ENCODE measurements at regions not wholly inside any gene's neighbourhood (a gene's known extent, or its start where the extent isn't known, plus 50 kb on each side); places are given as distances from the start of the nearest gene placed in this dataset.

DNA sequence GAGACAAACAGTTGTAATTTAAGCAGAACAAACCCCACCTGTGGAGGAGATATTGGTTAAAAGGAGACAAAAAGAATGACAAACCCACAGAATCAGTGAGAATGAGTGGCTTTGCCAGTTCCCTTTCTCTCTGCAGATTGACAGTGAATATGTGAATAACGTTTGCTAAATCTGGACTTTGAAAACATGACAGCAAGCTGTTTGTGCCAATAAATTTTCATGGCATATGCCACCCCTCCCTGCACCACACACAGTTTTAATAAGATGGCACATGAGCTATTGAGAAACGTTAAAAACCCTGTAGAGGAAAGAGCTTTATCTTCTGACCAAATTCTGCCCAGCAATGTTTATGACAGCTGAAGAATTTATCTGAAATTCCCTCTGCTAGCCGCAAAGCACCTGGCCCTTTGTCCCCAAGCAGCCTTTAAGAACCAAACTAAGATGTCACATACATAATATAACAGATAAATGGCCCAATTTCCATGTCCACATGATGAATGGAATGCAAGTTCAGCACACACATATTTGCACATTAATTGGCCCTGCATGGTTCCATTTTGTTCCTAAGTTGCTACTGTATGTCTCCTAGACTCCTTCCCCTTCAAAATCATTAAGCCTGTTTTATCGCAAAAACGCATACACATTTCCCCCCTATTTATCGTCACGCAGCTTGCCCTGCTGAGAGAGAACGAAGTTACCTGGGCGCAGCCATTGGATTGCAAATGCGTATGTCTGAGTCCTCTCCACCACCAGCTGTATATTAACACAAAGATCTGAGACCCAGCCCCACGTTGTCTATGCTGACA, 773.5 kb upstream of the EEF2KMT start:
- no peak for DNase-seq

DNA sequence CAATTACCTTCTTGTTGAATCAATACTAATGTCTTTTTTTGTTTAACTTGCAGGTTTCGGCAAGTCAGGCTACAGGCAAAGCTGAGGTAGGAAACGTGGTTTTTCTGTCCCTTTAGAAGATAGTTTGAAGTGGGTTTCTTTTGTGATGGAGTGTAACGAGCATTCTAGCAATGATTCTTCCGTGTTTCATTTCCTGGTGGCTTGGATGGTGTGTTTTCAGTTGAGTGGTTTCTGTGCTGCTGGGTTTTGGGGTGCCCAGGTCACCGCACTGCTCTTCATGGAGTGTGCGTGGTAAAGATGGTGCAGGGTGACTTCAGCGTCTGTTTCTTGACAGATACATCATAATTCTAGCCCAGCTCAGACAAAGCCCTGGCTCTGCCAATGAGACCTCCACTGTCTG, 769.7 kb upstream of the EEF2KMT start:
- DNase-seq, result no peak

DNA sequence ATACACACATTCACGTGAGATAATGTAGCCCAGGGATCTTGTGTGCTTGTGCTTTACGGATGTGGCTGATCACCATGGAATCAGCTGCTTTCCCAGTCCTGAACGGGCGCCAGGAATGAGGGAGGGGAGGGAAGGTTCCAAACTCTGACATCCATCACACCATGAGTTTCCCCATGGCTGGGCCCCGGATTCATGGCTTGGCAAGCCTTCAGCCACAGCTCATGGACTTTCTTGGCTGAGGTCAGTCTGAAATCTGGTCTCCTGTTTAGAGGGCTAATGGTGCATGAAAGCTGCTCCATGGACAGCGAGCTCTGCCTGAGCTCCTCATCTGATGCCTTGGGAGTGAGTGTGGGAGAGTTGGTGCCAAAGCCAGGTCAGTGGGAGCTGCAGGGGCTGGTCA, 767.6 kb upstream of the EEF2KMT start:
- no peak for DNase-seq

DNA sequence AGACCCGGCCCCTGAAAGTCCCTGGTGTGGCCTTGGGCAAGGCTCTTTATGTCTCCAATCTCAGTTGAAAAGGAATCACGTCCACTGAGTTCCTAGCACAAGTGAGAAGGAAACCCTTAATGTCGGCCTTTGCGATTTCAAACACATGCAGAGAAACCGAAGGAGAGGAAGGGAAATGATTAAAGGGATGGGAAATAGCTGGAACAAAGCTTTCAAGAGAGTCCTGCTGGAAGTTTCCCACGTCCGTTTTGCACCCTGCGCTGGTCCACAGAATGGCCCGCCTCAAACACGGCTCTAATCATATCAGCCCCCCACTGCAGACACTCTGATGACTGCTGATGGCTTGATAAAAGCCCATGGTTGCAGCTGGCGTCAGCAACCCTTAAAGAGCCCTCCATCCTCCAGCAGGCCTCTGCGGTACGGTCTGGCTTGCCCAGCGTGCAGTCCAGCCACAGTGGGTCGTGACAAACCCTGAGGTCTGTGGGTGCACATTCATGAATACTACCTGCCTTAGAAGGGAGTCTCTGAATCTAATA, 765.5 kb upstream of the EEF2KMT start:
- no peak for DNase-seq

DNA sequence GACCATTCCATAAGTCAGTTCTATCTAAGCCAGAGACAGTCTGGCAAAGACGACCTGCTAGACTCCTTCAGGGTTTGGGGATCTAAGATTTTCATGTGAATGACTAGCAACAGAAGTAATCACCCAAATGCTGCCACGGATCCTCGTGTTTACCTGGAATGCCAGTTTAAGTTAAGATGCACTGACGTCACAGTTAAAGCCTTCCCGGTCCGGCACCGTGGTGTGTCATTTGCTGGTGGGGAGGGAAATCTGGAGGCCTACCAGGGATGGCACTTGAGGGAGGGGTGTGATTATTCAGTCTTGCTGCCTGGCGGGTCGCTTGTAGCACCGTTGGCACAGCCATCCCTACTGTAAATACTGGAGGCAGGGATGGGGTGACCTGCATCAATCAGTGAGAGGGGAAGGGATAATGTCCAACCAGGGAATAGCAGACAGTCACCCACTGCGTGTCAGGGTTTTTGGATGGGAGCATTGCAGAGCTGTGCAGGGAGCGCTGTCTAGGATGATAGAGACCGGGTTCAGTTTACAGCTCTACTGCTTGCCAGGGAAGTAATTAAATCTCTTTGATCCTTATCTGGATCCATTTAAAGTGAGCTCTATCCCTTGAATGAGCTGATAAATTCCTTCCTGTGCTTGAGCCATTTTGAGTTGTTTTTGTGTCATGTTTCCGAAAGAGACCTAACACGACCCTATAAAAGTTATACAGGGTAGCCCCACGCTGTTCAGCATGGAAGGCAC, 764.7 kb upstream of the EEF2KMT start:
- no peak for DNase-seq

DNA sequence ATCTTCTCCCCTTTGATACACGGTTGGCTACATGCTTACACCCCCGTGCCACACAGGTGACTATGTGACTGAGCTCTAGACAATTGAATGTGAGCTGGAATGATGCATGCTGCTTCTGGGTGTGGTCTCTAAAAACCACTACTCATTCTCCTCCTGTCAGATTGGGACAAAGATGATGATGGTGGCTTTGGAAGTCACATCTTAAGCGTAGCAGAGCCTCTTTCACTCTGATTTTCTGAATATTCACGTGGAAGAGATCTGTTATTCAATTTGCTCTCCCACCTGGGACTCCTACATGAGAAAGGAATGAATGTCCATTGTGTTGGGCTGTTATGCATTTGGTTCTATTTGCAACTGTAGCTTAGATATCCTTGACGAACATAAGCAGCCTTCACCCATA, 763.6 kb upstream of the EEF2KMT start:
- no peak for DNase-seq

DNA sequence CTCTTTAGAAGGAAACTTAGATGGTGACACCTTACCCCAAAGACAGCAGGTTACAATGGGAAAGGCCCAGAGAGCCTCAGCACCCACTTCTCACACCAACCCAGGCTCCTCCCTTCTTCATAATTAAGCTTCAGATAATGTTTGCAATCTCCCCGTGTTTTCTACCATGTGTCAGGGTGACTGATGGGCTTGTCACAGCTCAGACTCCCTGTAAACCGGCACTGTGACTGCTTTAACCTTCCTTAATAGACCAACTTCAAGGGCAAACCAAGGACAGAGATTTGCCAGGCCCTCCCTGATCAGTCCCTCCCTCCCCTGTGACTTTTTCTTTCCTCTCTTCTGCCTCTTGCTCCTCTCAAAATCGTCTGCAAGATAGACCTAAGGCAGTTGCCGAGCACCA, 760.6 kb upstream of the EEF2KMT start:
- DNase-seq, result no peak

DNA sequence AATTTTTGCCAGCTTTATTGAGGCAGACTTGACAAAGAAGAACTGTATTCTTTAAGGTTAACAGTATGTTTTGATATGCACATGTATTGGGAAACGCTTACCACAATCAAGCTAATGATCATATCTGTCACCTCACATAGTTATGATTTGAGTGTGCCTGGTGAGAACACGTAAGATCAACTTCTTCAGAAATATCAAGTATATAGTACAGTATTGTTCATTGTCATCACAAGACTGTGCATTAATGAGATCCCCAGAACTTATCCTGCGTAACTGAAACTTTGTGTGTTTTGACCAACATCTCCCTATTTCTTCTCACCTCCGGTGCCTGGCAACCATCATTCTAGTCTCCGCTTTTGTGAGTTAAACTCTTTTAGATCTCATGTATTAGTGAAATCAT, 756.4 kb upstream of the EEF2KMT start:
- no peak for DNase-seq

DNA sequence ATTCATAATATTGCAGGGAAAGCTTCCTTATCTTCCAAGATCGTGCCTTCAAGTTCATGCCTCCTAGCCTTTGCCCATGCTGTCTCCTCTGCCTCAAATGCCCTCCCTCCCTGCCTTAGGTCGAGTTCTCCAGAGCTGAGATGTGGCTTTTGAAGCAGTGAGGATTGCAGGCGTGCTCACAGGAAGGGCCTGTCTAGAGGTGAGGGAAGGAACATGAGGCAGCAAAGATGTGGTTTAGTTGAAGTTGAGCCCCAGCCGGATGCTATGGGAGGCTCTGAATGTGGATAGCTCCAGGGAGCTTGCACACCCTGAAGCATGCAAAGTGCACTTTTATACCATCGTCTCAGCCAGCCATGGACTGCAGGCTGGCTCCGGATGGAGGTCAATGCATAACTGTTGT, 754.6 kb upstream of the EEF2KMT start:
- no peak for DNase-seq

DNA sequence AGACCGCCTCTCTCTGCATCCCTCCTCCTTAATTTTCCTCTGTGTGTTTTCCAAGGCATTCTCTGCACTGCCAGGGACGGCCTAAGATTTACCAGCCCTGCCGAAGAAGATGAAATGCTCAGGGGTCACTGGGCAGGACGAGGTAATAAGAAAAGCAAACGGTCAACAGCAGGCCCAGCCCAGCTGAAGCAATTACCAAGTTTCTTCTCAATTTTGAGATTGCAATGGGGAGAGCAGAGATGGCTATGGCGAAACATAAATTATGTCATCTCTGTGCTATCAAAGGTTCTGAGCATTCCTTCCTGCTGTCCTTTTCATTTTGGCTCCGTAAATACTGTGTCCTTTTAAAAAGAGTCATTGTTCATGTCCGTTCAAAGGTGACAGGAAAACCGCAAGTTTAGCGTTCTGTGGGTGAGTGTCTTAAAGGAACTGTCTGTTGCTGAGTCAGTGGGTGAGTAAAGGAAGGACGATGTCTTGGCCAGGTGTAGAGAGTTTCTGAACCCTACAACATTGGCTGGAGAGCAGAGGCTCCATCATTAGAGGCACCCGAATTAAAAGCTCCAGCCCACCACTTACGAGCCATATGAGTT, 753.9 kb upstream of the EEF2KMT start:
- DNase-seq, result no peak

DNA sequence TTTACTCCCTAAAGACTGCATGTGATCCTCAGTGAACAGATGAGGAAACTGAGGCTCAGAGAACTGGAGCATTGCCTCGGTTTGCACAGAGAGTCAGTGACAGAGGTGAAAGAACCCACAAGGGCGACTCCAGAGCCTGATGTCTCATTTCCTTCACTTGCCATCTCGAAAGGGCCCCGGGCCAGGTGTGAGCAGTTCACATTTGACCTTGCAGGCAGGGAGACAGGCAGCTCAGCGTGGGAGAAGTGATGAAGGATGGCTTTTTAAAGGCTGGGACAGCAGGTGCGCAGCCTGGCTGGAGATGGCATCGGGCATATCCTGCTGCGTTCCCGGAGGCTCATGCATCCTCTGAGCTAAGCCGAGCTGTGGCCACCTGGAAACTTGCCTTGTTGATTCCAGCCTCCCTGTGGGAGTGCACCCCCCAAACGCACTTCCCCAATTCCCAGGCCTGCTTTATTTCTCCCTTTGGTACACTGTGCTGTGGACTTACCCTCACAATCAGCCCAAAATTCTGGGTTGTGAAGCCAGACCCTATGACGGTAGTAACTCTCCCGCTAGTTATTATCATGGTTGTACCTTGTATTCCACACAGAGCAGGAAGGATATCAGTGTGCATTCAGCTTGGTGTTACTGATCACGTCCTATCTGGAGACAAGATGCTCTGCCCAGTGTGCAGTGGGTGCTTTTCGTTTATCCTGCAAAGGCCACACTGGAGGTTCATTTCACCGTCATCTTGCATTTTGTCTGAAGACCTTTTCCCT, 753.2 kb upstream of the EEF2KMT start:
- no peak for DNase-seq

DNA sequence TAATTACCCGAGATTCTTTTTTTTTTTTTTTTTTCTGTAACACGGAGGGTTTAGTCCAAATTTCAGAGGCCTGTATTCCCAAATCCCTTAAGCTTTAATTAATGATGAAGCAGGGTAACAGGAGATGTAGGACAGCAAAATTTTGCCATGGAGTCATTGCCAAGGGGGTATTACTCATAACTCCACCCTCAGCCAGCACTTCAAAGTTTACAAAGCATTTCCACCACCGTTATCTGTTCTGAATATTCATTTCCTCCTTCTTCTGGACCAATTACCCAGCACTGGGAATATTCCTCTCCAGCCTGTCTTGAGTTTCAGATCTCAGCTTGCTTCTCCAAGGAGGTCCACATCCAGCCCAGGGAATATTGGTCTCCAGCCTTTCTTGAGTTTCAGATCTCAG, 747.5 kb upstream of the EEF2KMT start:
- no peak for DNase-seq

DNA sequence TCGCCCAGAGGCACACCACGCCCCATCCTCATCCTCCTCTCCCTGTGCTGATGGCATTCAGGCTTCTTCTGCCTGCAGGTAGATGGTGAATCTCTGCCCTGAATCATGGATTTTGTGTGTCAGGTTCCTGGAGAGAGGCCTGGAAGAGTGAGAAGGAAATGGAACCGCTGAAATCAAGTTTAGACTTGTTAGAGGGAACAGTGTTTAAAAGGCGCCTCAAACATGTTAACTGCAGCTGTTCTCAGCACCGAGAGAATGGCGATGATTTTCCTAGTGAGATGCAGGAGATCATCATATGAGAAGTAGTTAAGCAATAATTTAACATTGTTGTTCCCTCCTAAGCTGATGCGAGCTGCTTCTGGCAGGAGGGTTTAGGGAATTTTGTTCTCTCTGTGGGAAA, 744.4 kb upstream of the EEF2KMT start:
- DNase-seq, result no peak

DNA sequence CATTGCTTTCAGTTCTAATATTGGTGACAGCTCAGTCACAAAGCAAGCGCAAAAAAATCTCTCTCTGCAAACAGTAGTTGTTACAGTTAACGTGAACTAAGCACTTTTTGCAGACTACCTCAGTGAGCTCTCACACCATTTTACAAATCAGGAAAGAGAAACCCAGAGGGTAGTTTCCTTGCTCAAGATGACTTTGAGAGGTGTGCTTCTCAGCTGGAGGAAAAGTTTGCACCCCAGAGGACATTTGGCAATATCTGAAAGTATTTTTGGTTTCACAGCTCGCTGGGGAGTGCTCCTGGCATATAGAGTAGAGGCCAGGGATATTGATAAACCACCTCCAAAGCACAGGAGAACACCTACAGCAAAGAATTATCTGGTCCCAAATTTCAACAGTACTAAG, 741.1 kb upstream of the EEF2KMT start:
- no peak for DNase-seq

DNA sequence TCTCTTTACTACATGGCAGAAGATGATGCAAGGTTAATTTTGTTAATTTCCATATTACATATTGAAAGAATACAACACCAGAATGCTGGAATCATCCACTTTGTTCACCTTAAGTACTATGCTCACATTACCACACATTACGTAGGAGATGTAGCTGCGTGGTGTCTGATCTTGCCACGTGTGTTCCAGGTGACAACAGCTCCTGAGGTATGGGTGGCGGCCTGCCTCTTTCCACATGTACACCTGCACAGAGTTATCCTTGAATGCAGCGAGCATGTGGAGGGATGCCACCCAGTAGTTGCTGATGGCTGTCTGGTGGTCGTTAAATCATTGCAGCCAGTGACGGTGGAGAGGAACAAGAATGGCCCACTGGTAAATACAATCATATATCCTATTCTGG, 740.5 kb upstream of the EEF2KMT start:
- no peak for DNase-seq

DNA sequence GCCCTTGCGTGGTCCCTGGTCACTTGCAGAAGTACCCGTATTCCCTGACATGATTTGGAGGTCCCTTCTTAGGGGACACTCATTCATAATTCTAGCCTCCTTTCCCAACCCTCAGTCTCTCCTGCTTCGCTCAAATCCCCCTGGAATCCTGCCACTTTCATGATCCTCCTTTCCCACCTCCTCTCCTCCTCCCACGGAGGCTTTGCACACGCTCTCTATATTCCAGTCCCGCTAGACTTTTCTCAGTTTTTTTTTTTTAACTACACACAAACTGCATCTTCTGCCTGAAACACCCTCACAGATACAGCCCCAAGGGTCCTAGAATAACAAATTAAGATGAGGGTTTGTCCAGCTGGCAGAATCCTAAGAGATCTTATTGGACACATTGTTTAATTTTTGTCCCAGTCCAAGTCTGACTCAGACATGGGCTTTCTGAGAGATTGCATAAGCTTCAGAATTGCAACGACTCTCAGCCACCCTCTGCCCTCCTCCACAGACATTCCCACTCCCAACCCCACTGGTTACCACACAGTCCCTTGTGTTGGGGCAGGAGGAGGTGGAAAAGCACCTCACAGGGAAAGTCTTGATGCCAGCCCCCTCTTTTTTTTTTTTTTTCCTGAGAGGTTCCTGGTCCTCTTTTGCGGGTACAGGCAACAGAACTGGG, 739.5 kb upstream of the EEF2KMT start:
- no peak for DNase-seq

DNA sequence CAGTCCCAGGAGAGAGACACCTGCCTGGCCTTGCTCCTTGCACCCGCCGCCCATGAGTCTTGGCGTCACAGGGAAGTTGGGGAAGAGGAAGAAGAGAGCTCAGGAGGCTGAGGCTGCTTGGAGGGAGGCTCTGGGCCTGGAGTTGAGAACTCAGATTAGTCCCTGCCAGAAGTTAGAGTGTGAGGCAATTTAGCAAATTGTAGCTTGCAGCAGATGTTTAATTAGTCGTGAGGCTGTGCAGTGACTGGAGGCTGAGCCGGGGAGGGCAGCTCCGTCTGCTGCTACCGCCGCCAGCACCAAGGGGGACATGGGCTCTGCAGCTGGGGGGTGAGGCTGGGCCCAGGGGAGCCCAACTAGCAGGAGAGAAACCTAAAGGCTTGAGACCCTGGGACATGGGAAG, 738.3 kb upstream of the EEF2KMT start:
- no peak for DNase-seq

DNA sequence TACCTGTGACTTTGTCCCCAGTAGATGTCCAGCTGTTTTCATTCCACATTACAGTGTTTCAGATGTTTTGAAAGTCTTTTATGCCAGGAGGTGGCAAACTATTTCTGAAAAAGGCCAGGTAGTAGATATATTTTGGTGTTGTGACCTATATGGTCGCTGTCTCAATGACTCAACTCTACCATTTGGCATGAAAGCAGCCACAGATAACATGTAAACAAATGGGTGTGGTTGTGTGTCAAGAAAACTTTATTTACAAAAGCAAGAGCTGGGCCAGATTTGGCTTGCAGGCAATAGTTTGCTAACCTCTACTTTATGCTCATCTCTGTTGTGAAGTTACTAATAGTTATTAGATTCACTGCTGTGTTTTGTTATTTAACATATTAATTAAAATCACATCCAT, 728.7 kb upstream of the EEF2KMT start:
- no peak for DNase-seq

DNA sequence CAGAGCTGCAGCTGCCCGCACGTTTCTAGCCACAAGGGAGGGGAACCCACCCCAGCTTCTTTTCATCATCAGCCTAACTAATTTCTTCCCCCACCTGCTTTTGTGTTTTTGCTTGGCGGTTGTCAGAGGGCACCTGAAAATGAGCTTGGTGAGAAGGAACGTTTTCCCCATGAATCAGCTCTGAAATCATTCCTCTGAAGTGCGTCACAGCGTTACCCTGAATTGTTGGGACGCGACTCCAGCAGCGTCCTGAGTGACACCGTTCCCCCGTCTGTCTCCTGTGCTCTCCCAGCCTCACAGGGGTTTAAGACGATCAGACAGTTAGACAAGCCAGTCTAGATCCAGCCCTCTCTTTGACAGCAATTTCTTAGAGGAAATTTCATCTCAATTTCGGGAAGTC, 722.9 kb upstream of the EEF2KMT start:
- DNase-seq, result no peak

DNA sequence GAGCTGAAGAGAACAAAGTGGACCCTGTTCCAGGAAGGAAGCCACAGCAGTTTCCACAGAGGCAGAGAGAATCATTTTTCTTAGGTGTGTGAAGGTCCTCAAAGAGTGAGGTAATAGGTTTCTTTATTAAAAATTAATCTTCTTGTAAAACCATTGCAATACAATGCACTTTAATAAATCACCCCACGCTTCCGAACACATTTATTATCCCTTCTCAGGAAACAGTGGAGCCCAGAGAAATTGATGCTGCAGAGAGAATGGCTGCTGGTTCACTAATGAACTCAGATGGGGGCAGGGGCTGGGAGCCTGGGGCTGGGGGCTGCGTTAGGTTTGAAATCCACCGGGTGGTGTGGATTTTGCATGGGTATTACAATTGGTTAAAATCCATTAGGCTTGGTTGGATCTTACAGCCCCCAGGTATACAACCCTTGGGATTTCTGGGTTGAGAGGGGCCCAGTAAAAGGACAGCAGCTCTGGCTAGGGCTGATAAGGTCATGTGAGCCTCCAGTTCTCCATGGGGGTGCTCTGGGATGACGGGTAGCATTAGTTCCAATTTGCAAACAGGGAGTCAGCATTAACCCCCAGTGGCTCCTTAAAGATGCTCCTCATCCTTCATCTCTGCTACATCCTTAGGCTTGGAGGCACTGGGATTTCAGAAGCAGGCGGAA, 718.1 kb upstream of the EEF2KMT start:
- DNase-seq, result no peak

DNA sequence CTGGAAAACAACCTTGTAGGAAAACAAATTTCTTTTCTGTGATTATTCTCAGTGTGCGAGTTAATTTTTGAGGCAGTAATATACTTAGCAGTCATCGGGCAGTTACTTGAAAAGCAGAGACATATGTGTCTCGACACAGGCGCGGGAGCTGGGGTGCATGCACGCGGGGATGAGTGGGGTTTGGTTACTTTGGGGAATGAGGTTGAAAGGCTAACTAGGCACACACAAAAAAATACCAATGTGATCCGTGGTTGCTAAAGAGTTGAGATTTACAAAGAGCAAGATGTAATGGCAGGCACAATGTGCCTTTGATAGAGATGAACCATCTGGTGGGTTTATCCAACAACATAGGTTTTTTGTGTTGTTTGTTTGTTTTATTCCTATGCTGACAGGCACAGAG, 703.8 kb upstream of the EEF2KMT start:
- DNase-seq, result no peak

DNA sequence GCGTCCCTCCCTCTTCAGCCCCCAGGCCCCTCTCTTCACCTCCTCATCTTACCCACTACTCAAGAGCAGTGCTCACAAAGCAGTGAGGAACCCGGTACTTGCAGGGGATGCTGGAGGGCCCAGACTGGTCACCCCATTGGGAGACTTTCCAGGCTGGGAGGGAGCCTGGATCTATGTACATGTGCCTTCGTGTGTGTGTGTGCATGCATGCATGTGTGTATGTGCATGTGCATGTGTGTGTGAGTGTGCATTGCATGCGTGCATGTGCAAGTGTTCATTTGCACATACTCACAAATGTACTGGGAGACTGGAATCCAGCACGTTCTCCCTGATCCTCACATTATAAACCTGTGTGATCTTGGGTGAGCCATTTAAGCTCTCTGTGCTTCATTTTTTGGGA, 696.0 kb upstream of the EEF2KMT start:
- no peak for DNase-seq

All from NCI-H187 treated with DMSO at 0.1 percent for 48 hours (cell line).